H1 (cell line): ENCODE measurements at regions not wholly inside any gene's neighbourhood (a gene's known extent, or its start where the extent isn't known, plus 50 kb on each side); places are given as distances from the start of the nearest gene placed in this dataset.

Experiments
- CTCF ChIA-PET: fragments of 300-600 bp; sonication (Branson Sonifier 250); formaldehyde crosslinking; loops from one replicate; lab custom pipeline; 2021; ENCODE audit not compliant: partially characterized antibody; lab: Charles Lee
- POLR2A ChIA-PET: fragments of 300-600 bp; sonication (Branson Sonifier 250); formaldehyde crosslinking; loops from one replicate; lab custom pipeline; 2021; ENCODE audit warnings: inconsistent platforms; ENCODE audit not compliant: partially characterized antibody; lab: Charles Lee
- DNase-seq, 2 experiments: peaks; one replicate each; pipeline versions ENCODE4 v3.0.0 to v3.0.0-alpha.2; 2010 to 2022; ENCODE audit warnings: low spot score in 2 of 2, low read depth in 1 of 2, mixed read lengths in 1 of 2
- FAIRE-seq: peaks from 2 replicates; lab custom pipeline; 2011; peaks lifted over from hg19 to GRCh38; lab: Jason Lieb, UNC
- H2AFZ ChIP-seq: 2 replicates; pipeline ENCODE4 v1.8.1; 2012; ENCODE audit warnings: low read length, inconsistent platforms
- H2AK5ac ChIP-seq: 2 replicates; pipeline ENCODE4 v1.6.1; 2013; ENCODE audit warnings: low read depth, low read length
- H2BK120ac ChIP-seq: replicated peaks from 2 replicates; pipeline ENCODE3; 2013; ENCODE audit warnings: low read depth, low read length, inconsistent platforms
- H2BK12ac ChIP-seq: 2 replicates; pipeline ENCODE4 v1.6.1; 2013; ENCODE audit warnings: low read depth, low read length
- H2BK15ac ChIP-seq: 2 replicates; pipeline ENCODE4 v1.6.1; 2013; ENCODE audit warnings: low read length
- H2BK20ac ChIP-seq: 2 replicates; pipeline ENCODE4 v1.6.1; 2013; ENCODE audit warnings: low read length
- H2BK5ac ChIP-seq: 2 replicates; pipeline ENCODE4 v1.6.1; 2013; ENCODE audit warnings: low read depth, low read length
- H3K14ac ChIP-seq: 2 replicates; pipeline ENCODE4 v1.6.1; 2013; ENCODE audit warnings: inconsistent platforms; ENCODE audit not compliant: insufficient read length
- H3K18ac ChIP-seq: 2 replicates; pipeline ENCODE4 v1.6.1; 2013; ENCODE audit warnings: low read length; ENCODE audit errors: extremely low read depth
- H3K23ac ChIP-seq: 2 replicates; pipeline ENCODE4 v1.6.1; 2013; ENCODE audit warnings: inconsistent platforms; ENCODE audit not compliant: insufficient read length
- H3K23me2 ChIP-seq: 2 replicates; pipeline ENCODE4 v1.6.1; 2013; ENCODE audit warnings: low read depth, low read length
- H3K27ac ChIP-seq: 2 replicates; pipeline ENCODE4 v1.6.1; 2011; ENCODE audit warnings: low read depth, low read length, inconsistent platforms
- H3K27me3 ChIP-seq, 4 experiments: replicated peaks in 1 of 4; 1 replicate in 1 of 4; 2 replicates in 3 of 4; pipeline versions ENCODE4 v1.6.1 to v1.8.1; 2011 to 2013; ENCODE audit warnings: low read length in 3 of 4, mild to moderate bottlenecking in 3 of 4, inconsistent platforms in 2 of 4, mixed read lengths in 2 of 4, moderate library complexity in 1 of 4; ENCODE audit not compliant: control insufficient read depth in 3 of 4, insufficient read depth in 3 of 4; ENCODE audit errors: extremely low read depth in 1 of 4
- H3K36me3 ChIP-seq, 4 experiments: 2 replicates each; pipeline versions ENCODE4 v1.6.1 to v1.8.1; 2011 to 2013; ENCODE audit warnings: mild to moderate bottlenecking in 4 of 4, low read length in 3 of 4, moderate library complexity in 2 of 4, control low read depth in 1 of 4, inconsistent platforms in 1 of 4; ENCODE audit not compliant: insufficient read depth in 4 of 4, control insufficient read depth in 2 of 4
- H3K4ac ChIP-seq: replicated peaks from 2 replicates; pipeline ENCODE3; 2013; ENCODE audit warnings: low read length, low read depth, mixed read lengths, inconsistent platforms; ENCODE audit not compliant: insufficient read length
- H3K4me1 ChIP-seq, 4 experiments: replicated peaks in 1 of 4; 1 replicate in 1 of 4; 2 replicates in 3 of 4; pipeline versions ENCODE4 v1.6.1 to v1.8.1; 2011 to 2013; ENCODE audit warnings: low read length in 3 of 4, inconsistent platforms in 2 of 4, mixed read lengths in 1 of 4; ENCODE audit not compliant: insufficient read depth in 4 of 4, control insufficient read depth in 3 of 4
- H3K4me2 ChIP-seq, 2 experiments: 2 replicates each; pipeline versions ENCODE4 v1.6.1 to v1.8.1; 2011 to 2013; ENCODE audit warnings: low read depth in 2 of 2, low read length in 2 of 2, control low read depth in 1 of 2, inconsistent platforms in 1 of 2, mild to moderate bottlenecking in 1 of 2; ENCODE audit not compliant: insufficient read depth in 1 of 2
- H3K4me3 ChIP-seq, 4 experiments: fragments of 200-600, 300-600 bp in 1 of 4; sonication (generic), shearing (Covaris generic), sonication (Bioruptor Twin) in 1 of 4; 2 replicates each; pipeline versions ENCODE4 v1.5.1 to v1.8.1; 2011 to 2016; ENCODE audit warnings: low read length in 4 of 4, low read depth in 3 of 4, control low read depth in 2 of 4, inconsistent platforms in 2 of 4, mild to moderate bottlenecking in 2 of 4, mixed read lengths in 1 of 4, moderate library complexity in 1 of 4; ENCODE audit not compliant: insufficient read depth in 2 of 4; ENCODE audit errors: extremely low read depth in 1 of 4
- H3K56ac ChIP-seq: replicated peaks from 2 replicates; pipeline ENCODE3; 2013; ENCODE audit warnings: low read depth, mild to moderate bottlenecking, mixed read lengths, low read length, inconsistent platforms; ENCODE audit not compliant: insufficient read length
- H3K79me1 ChIP-seq: 2 replicates; pipeline ENCODE4 v1.6.1; 2013; ENCODE audit warnings: low read depth, low read length, control low read depth
- H3K79me2 ChIP-seq, 2 experiments: 2 replicates each; pipeline versions ENCODE4 v1.6.1 to v1.8.1; 2012 to 2013; ENCODE audit warnings: low read length in 2 of 2, mild to moderate bottlenecking in 2 of 2, inconsistent platforms in 1 of 2; ENCODE audit not compliant: insufficient read depth in 2 of 2, control insufficient read depth in 1 of 2
- H3K9ac ChIP-seq, 4 experiments: replicated peaks in 1 of 4; 1 replicate in 1 of 4; 2 replicates in 3 of 4; pipeline versions ENCODE4 v1.6.1 to v1.8.1; 2011 to 2013; ENCODE audit warnings: low read depth in 3 of 4, low read length in 3 of 4, control low read depth in 2 of 4, mild to moderate bottlenecking in 2 of 4, moderate library complexity in 2 of 4, inconsistent platforms in 1 of 4; ENCODE audit errors: extremely low read depth in 1 of 4
- H3K9me3 ChIP-seq, 2 experiments: 2 replicates each; pipeline versions ENCODE4 v1.6.1 to v1.8.1; 2012 to 2013; ENCODE audit warnings: mild to moderate bottlenecking in 2 of 2, moderate library complexity in 2 of 2, control low read depth in 1 of 2, inconsistent platforms in 1 of 2, low read depth in 1 of 2, low read length in 1 of 2, mixed read lengths in 1 of 2; ENCODE audit not compliant: insufficient read depth in 2 of 2
- H4K20me1 ChIP-seq, 2 experiments: replicated peaks in 1 of 2; 2 replicates each; pipeline versions ENCODE3 to v1.8.1; 2011 to 2013; ENCODE audit warnings: inconsistent platforms in 2 of 2, low read length in 2 of 2, mild to moderate bottlenecking in 1 of 2; ENCODE audit not compliant: insufficient read depth in 2 of 2, control insufficient read depth in 1 of 2
- H4K5ac ChIP-seq: 2 replicates; pipeline ENCODE4 v1.6.1; 2013; ENCODE audit warnings: low read length, low read depth, mixed read lengths, inconsistent platforms; ENCODE audit not compliant: insufficient read length
- H4K8ac ChIP-seq: 2 replicates; pipeline ENCODE4 v1.8.0; 2013; ENCODE audit warnings: mild to moderate bottlenecking, moderate library complexity, low read length, inconsistent platforms; ENCODE audit not compliant: insufficient read depth; ENCODE audit errors: extremely low read depth
- H4K91ac ChIP-seq: replicated peaks from 2 replicates; pipeline ENCODE3; 2013; ENCODE audit warnings: low read length, mixed read lengths, inconsistent platforms; ENCODE audit not compliant: insufficient read length
- BACH1 ChIP-seq: IDR thresholded peaks from 2 replicates; pipeline ENCODE4 v1.6.1; 2012; ENCODE audit warnings: low read length, improper control_type of control experiment
- CBX5 ChIP-seq: fragments of 300-800, 300-1000 bp; sonication (generic); IDR thresholded peaks from 2 replicates; pipeline ENCODE4 v1.7.1; 2016; ENCODE audit warnings: antibody characterized with exemption, low read length, low read depth
- CEBPB ChIP-seq: IDR thresholded peaks from 2 replicates; pipeline ENCODE4 v1.6.1; 2012; ENCODE audit warnings: low read depth, low read length
- CHD1 ChIP-seq: IDR thresholded peaks from 2 replicates; pipeline ENCODE4 v1.6.1; 2012; ENCODE audit warnings: low read depth, low read length, improper control_type of control experiment
- CREB1 ChIP-seq: IDR thresholded peaks from 2 replicates; pipeline ENCODE4 v1.6.1; 2012; ENCODE audit warnings: inconsistent platforms
- EGR1 ChIP-seq: IDR thresholded peaks from 2 replicates; pipeline ENCODE4 v1.6.1; 2011; ENCODE audit warnings: low read depth, low read length, borderline replicate concordance
- EZH2 ChIP-seq: fragments of 200-600 bp; sonication (generic); IDR thresholded peaks from 2 replicates; pipeline ENCODE4 v1.7.1; 2012; ENCODE audit warnings: low read depth, mild to moderate bottlenecking, moderate library complexity, low read length, inconsistent platforms; ENCODE audit not compliant: severe bottlenecking
- RAD21 ChIP-seq, 2 experiments: IDR thresholded peaks in 1 of 2; conservative IDR thresholded peaks in 1 of 2; 2 replicates each; pipeline ENCODE4 v1.6.1; 2011; ENCODE audit warnings: low read depth in 2 of 2, low read length in 2 of 2, improper control_type of control experiment in 1 of 2, inconsistent platforms in 1 of 2, mild to moderate bottlenecking in 1 of 2, moderate library complexity in 1 of 2
- RBBP5 ChIP-seq: IDR thresholded peaks from 2 replicates; pipeline ENCODE4 v1.7.1; 2012; ENCODE audit warnings: low read depth, mild to moderate bottlenecking, inconsistent platforms, low read length, moderate library complexity, borderline replicate concordance
- RNF2 ChIP-seq: fragments of 200-900, 300-1000 bp; sonication (generic); IDR thresholded peaks from 2 replicates; pipeline ENCODE4 v1.7.1; 2016; ENCODE audit warnings: borderline replicate concordance, low read depth, mild to moderate bottlenecking, antibody characterized with exemption, low read length; ENCODE audit not compliant: poor library complexity, severe bottlenecking; ENCODE audit errors: missing control alignments
- SAP30 ChIP-seq: fragments of 300-600 bp; sonication (generic); IDR thresholded peaks from 2 replicates; pipeline ENCODE4 v1.7.1; 2012; ENCODE audit warnings: low read length, moderate library complexity, mild to moderate bottlenecking, inconsistent platforms; ENCODE audit not compliant: insufficient read depth, insufficient replicate concordance
- SP1 ChIP-seq: IDR thresholded peaks from 2 replicates; pipeline ENCODE4 v1.6.1; 2011; ENCODE audit warnings: low read depth, low read length
- SP4 ChIP-seq: IDR thresholded peaks from 2 replicates; pipeline ENCODE4 v1.6.1; 2012; ENCODE audit warnings: low read length, inconsistent platforms
- TBP ChIP-seq: IDR thresholded peaks from 2 replicates; pipeline ENCODE4 v1.6.1; 2011; ENCODE audit warnings: low read depth, low read length, improper control_type of control experiment
- ZNF274 ChIP-seq: IDR thresholded peaks from 2 replicates; pipeline ENCODE4 v1.7.0; 2012; ENCODE audit warnings: low read length, borderline replicate concordance; ENCODE audit errors: extremely low read depth
- WGBS, 2 experiments: shearing (Covaris generic) in 1 of 2; methylation state at CpG; one replicate each; pipeline versions ENCODE4 v1.1.6 to v1.1.7; 2013 to 2015; ENCODE audit warnings: low lambda C conversion rate in 2 of 2, mixed read lengths in 2 of 2, inconsistent platforms in 1 of 2, low coverage in 1 of 2, missing lambda C conversion rate in 1 of 2; ENCODE audit not compliant: insufficient replicate concordance in 2 of 2, insufficient coverage in 1 of 2, insufficient read length in 1 of 2; ENCODE audit errors: extremely low coverage in 1 of 2, missing lambda C conversion rate in 1 of 2; 5-methylcytosine and 5-hydroxymethylcytosine counted together

- no peaks in the 10 kb centered on the region for H3K79me1 ChIP-seq
- DNase-seq, result no peak
- H2BK5ac ChIP-seq, result no peak overlapping the region
- H3K4me1 ChIP-seq, result peaks cover 0 to 2% (median 0%) of the 10 kb centered on the region in 4 experiments; a peak in 1 of 7 replicates
- no peaks in the 10 kb centered on the region for H3K36me3 ChIP-seq
- H3K4ac ChIP-seq, result no peak overlapping the region
- no peak overlapping the region for H3K14ac ChIP-seq
- no peak overlapping the region for H4K8ac ChIP-seq
- no peak overlapping the region for H2AK5ac ChIP-seq
- peaks cover 0 to 4% of the 10 kb centered on the region in 2 experiments for H4K20me1 ChIP-seq
- no peaks in the 10 kb centered on the region for H3K9me3 ChIP-seq
- H3K23me2 ChIP-seq, result no peaks in the 10 kb centered on the region
- no peak overlapping the region for H3K27ac ChIP-seq
- H3K4me3 ChIP-seq, result no peak overlapping the region
- no peak overlapping the region for H4K5ac ChIP-seq
- TF ChIP-seq CBX5 (no peak), BACH1 (no peak), CREB1 (no peak), CHD1 (no peak), SP1 (no peak), SAP30 (no peak), EGR1 (no peak), SP4 (no peak), CEBPB (no peak), TBP (no peak), RAD21 (IDR thresholded peaks at IDR 0.05 in 1 of 2, conservative IDR thresholded peaks at IDR 0.05 in 1 of 2; ENCODE audit: low read depth in 2 of 2, low read length in 2 of 2) (no peak), ZNF274 (no peak), RNF2 (no peak), EZH2 (no peak), RBBP5 (no peak)
- no peak overlapping the region for H2BK20ac ChIP-seq
- no peak overlapping the region for H2BK120ac ChIP-seq
- H2BK15ac ChIP-seq, result no peak overlapping the region
- H3K27me3 ChIP-seq, result no peaks in the 10 kb centered on the region
- no peak overlapping the region for H3K4me2 ChIP-seq
- H2BK12ac ChIP-seq, result no peak overlapping the region
- no peak overlapping the region for H3K9ac ChIP-seq
- H3K79me2 ChIP-seq, result no peaks in the 10 kb centered on the region
- no peak overlapping the region for H4K91ac ChIP-seq
- ChIA-PET CTCF (interaction anchor here (1.1 kb wide), 1 partner anchor 56 kb away, joined by 5 read pairs; no protein-coding TSS in a partner anchor), POLR2A (no interaction called here)
- no peak overlapping the region for H2AFZ ChIP-seq
- no peak for FAIRE-seq
- no peak overlapping the region for H3K23ac ChIP-seq
- WGBS, 2 experiments, result 75% methylated on average over 5 of the region's 5 CpGs; no CpG with 5 or more reads in 1 of the 2 experiments
- no peak overlapping the region for H3K18ac ChIP-seq
- no peak overlapping the region for H3K56ac ChIP-seq
Observed at GRCh38 chr11:115873813-115874212, 369.6 kb upstream of the CADM1 start.
